ENCODE measurements at regions not wholly inside any gene's neighbourhood (a gene's known extent, or its start where the extent isn't known, plus 50 kb on each side); places are given as distances from the start of the nearest gene placed in this dataset.

DNA sequence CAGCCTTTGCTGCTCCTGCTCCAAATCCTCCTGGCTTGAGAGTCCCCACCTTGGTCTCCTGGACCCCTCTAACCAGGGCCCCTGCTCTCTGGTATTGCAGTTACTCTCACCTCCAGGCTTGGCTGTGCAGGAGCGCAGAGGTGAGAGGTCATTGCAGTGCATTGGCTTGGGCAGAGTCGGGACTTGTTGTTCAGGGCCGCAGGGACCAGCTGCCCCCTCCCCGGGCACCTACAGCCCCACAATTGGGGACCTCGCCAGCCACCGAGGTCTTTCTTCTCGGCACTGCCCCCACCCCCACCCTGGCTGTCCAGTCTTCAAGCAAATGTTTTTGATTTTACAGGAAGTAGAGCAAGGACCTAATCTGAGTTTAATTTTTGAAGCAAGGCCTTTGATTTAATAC, 65.5 kb upstream of the FGF3 start:
- TF ChIP-seq, protein P1, sequence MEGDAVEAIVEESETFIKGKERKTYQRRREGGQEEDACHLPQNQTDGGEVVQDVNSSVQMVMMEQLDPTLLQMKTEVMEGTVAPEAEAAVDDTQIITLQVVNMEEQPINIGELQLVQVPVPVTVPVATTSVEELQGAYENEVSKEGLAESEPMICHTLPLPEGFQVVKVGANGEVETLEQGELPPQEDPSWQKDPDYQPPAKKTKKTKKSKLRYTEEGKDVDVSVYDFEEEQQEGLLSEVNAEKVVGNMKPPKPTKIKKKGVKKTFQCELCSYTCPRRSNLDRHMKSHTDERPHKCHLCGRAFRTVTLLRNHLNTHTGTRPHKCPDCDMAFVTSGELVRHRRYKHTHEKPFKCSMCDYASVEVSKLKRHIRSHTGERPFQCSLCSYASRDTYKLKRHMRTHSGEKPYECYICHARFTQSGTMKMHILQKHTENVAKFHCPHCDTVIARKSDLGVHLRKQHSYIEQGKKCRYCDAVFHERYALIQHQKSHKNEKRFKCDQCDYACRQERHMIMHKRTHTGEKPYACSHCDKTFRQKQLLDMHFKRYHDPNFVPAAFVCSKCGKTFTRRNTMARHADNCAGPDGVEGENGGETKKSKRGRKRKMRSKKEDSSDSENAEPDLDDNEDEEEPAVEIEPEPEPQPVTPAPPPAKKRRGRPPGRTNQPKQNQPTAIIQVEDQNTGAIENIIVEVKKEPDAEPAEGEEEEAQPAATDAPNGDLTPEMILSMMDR (IDR thresholded peaks at IDR 0.05; ENCODE audit: borderline replicate concordance, extremely low read depth, low read length, poor library complexity, severe bottlenecking), result no peak
- TF ChIP-seq EZH2 (IDR thresholded peaks at IDR 0.05; ENCODE audit: borderline replicate concordance, low read depth, low read length, severe bottlenecking), result no peak

Measured in DND-41 (cell line).